Mesendoderm (in vitro differentiated cells): ENCODE measurements at regions not wholly inside any gene's neighbourhood (a gene's known extent, or its start where the extent isn't known, plus 50 kb on each side); places are given as distances from the start of the nearest gene placed in this dataset.

Experiments
- DNase-seq: peaks from one replicate; pipeline ENCODE4 v3.0.0; 2013
- H2AK5ac ChIP-seq: 2 replicates; pipeline ENCODE4 v1.6.1; 2013; ENCODE audit warnings: low read length, inconsistent platforms
- H2BK120ac ChIP-seq: 2 replicates; pipeline ENCODE4 v1.6.1; 2013; ENCODE audit warnings: low read depth, mild to moderate bottlenecking, low read length, moderate library complexity, mixed read lengths
- H2BK15ac ChIP-seq: replicated peaks from 2 replicates; pipeline ENCODE4 v1.6.1; 2013; ENCODE audit warnings: low read depth, mild to moderate bottlenecking, moderate library complexity
- H2BK5ac ChIP-seq: 2 replicates; pipeline ENCODE4 v1.6.1; 2013; ENCODE audit warnings: low read length, inconsistent platforms
- H3K18ac ChIP-seq: 2 replicates; pipeline ENCODE4 v1.6.1; 2013; ENCODE audit warnings: mild to moderate bottlenecking, low read length, mixed read lengths
- H3K23ac ChIP-seq: one replicate; pipeline ENCODE4 v1.6.1; 2013; ENCODE audit warnings: low read length
- H3K27ac ChIP-seq: 2 replicates; pipeline ENCODE4 v1.5.1; 2013; ENCODE audit warnings: low read depth, mild to moderate bottlenecking, inconsistent platforms, low read length, moderate library complexity
- H3K27me3 ChIP-seq: 2 replicates; pipeline ENCODE4 v1.6.1; 2013; ENCODE audit warnings: low read length, control low read depth, mild to moderate bottlenecking, inconsistent platforms; ENCODE audit not compliant: insufficient read depth, poor library complexity
- H3K36me3 ChIP-seq: 2 replicates; pipeline ENCODE4 v1.6.1; 2013; ENCODE audit warnings: low read length, inconsistent platforms; ENCODE audit not compliant: control insufficient read depth, insufficient read depth
- H3K4ac ChIP-seq: one replicate; pipeline ENCODE4 v1.6.1; 2013; ENCODE audit warnings: low read depth, mild to moderate bottlenecking, low read length, moderate library complexity
- H3K4me1 ChIP-seq: 2 replicates; pipeline ENCODE4 v1.6.1; 2013; ENCODE audit warnings: low read depth, low read length, inconsistent platforms; ENCODE audit not compliant: control insufficient read depth
- H3K4me2 ChIP-seq: 2 replicates; pipeline ENCODE4 v1.6.1; 2013; ENCODE audit warnings: low read length
- H3K4me3 ChIP-seq: 2 replicates; pipeline ENCODE4 v1.5.1; 2013; ENCODE audit warnings: mild to moderate bottlenecking, low read length
- H3K56ac ChIP-seq: one replicate; pipeline ENCODE4 v1.6.1; 2013; ENCODE audit warnings: low read length
- H3K79me1 ChIP-seq: 2 replicates; pipeline ENCODE4 v1.6.1; 2013; ENCODE audit warnings: low read length, inconsistent platforms
- H3K79me2 ChIP-seq: 2 replicates; pipeline ENCODE4 v1.6.1; 2013; ENCODE audit warnings: mild to moderate bottlenecking, low read length; ENCODE audit not compliant: control insufficient read depth, insufficient read depth
- H3K9ac ChIP-seq: 2 replicates; pipeline ENCODE4 v1.6.1; 2013; ENCODE audit warnings: low read length, inconsistent platforms
- H4K5ac ChIP-seq: one replicate; pipeline ENCODE4 v1.6.1; 2013; ENCODE audit warnings: low read length
- H4K8ac ChIP-seq: one replicate; pipeline ENCODE4 v1.6.1; 2013; ENCODE audit warnings: low read depth, mild to moderate bottlenecking, control low read depth, low read length, moderate library complexity
- WGBS: extraction: QIAGEN DNeasy Blood & Tissue Kit; methylation state at CpG from one replicate; pipeline ENCODE4 v1.1.7; 2013; ENCODE audit warnings: low lambda C conversion rate, missing lambda C conversion rate; ENCODE audit not compliant: insufficient coverage; ENCODE audit errors: extremely low coverage; 5-methylcytosine and 5-hydroxymethylcytosine counted together

DNA sequence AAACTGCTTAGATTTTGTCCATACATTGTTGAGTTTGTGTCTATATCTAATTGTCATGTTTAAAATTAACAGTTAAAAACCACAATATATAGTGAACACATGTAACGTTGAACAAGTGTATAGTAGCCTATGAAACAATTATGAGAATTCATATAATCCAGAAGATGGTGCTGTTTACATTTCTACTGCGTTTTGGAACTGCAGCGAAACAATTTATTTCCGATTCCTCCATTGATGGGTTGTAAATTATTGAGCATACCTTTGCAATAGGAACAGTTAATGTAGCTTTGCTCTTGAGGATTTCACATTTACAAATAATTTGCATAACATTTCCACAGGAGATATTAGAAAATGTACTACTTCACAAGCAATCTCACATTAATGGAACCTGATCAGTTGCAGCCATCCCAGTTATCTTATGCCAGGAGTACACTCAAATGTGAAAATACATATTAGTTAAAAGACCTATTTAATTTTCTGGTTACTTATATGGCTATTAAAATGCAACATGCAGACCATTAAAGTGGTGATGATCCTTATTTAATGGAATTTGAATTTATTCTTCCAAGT is 411.8 kb downstream of the CDH10 start:
- no peak overlapping the region for H3K4me2 ChIP-seq
- no peak overlapping the region for H2BK15ac ChIP-seq
- no peaks in the 10 kb centered on the region for H3K27me3 ChIP-seq
- H2BK5ac ChIP-seq: no peak overlapping the region
- H4K8ac ChIP-seq: no peak overlapping the region
- H3K4me3 ChIP-seq: no peak overlapping the region
- no peak overlapping the region for H4K5ac ChIP-seq
- no peaks in the 10 kb centered on the region for H3K79me2 ChIP-seq
- no peak overlapping the region for H3K27ac ChIP-seq
- no peak overlapping the region for H3K23ac ChIP-seq
- H3K4ac ChIP-seq: no peak overlapping the region
- DNase-seq: no peak
- no peaks in the 10 kb centered on the region for H3K36me3 ChIP-seq
- no peak overlapping the region for H3K18ac ChIP-seq
- H3K79me1 ChIP-seq: no peaks in the 10 kb centered on the region
- no peak overlapping the region for H2BK120ac ChIP-seq
- H3K56ac ChIP-seq: no peak overlapping the region
- H3K4me1 ChIP-seq: no peaks in the 10 kb centered on the region
- WGBS: no CpG with 5 or more reads among the region's 4 CpGs
- no peak overlapping the region for H3K9ac ChIP-seq
- H2AK5ac ChIP-seq: no peak overlapping the region

GRCh38 chr5:24235946-24236345 is 408.8 kb downstream of the CDH10 start:
- Histone ChIP-seq H3K23ac (no peak overlapping the region), H3K79me1 (no peaks in the 10 kb centered on the region), H3K79me2 (no peaks in the 10 kb centered on the region), H3K18ac (no peak overlapping the region), H3K4ac (no peak overlapping the region), H3K4me3 (no peak overlapping the region), H3K27ac (no peak overlapping the region), H2BK15ac (no peak overlapping the region), H2BK5ac (no peak overlapping the region), H3K56ac (no peak overlapping the region), H4K5ac (no peak overlapping the region), H3K36me3 (no peaks in the 10 kb centered on the region), H4K8ac (no peak overlapping the region), H3K27me3 (no peaks in the 10 kb centered on the region), H3K9ac (no peak overlapping the region), H3K4me2 (no peak overlapping the region), H2BK120ac (no peak overlapping the region), H3K4me1 (no peaks in the 10 kb centered on the region), H2AK5ac (no peak overlapping the region)
- DNase-seq: no peak
- no CpG with 5 or more reads among the region's 2 CpGs for WGBS

GRCh38 chr5:24245821-24246220 is 399.0 kb downstream of the CDH10 start:
- H2BK5ac ChIP-seq: no peak overlapping the region
- H3K27ac ChIP-seq: no peak overlapping the region
- H3K4ac ChIP-seq: no peak overlapping the region
- H4K8ac ChIP-seq: no peak overlapping the region
- WGBS: no CpG with 5 or more reads among the region's 1 CpG
- H3K18ac ChIP-seq: no peak overlapping the region
- no peak overlapping the region for H3K4me2 ChIP-seq
- no peaks in the 10 kb centered on the region for H3K4me1 ChIP-seq
- no peaks in the 10 kb centered on the region for H3K27me3 ChIP-seq
- H3K56ac ChIP-seq: no peak overlapping the region
- H3K9ac ChIP-seq: no peak overlapping the region
- H4K5ac ChIP-seq: no peak overlapping the region
- no peak overlapping the region for H2BK120ac ChIP-seq
- no peaks in the 10 kb centered on the region for H3K79me1 ChIP-seq
- DNase-seq: no peak
- H3K4me3 ChIP-seq: no peak overlapping the region
- H2AK5ac ChIP-seq: no peak overlapping the region
- no peaks in the 10 kb centered on the region for H3K36me3 ChIP-seq
- no peak overlapping the region for H3K23ac ChIP-seq
- no peaks in the 10 kb centered on the region for H3K79me2 ChIP-seq
- no peak overlapping the region for H2BK15ac ChIP-seq

GRCh38 chr5:24264547-24264946 is 380.2 kb downstream of the CDH10 start:
- Histone ChIP-seq H3K4me2 (no peak overlapping the region), H3K36me3 (no peaks in the 10 kb centered on the region)
- no CpG with 5 or more reads among the region's 5 CpGs for WGBS

GRCh38 chr5:24265306-24265705 is 379.5 kb downstream of the CDH10 start:
- H2BK120ac ChIP-seq: no peak overlapping the region
- no peak overlapping the region for H2BK5ac ChIP-seq
- H4K8ac ChIP-seq: no peak overlapping the region
- H3K56ac ChIP-seq: no peak overlapping the region
- no peaks in the 10 kb centered on the region for H3K4me1 ChIP-seq
- H3K27me3 ChIP-seq: no peaks in the 10 kb centered on the region
- H3K4me3 ChIP-seq: no peak overlapping the region
- no CpG with 5 or more reads among the region's 4 CpGs for WGBS
- H2AK5ac ChIP-seq: no peak overlapping the region
- no peaks in the 10 kb centered on the region for H3K36me3 ChIP-seq
- H3K9ac ChIP-seq: no peak overlapping the region
- no peak overlapping the region for H3K4ac ChIP-seq
- H3K79me1 ChIP-seq: no peaks in the 10 kb centered on the region
- DNase-seq: no peak
- no peak overlapping the region for H3K23ac ChIP-seq
- no peak overlapping the region for H4K5ac ChIP-seq
- no peak overlapping the region for H3K4me2 ChIP-seq
- H3K27ac ChIP-seq: no peak overlapping the region
- H3K79me2 ChIP-seq: no peaks in the 10 kb centered on the region
- no peak overlapping the region for H2BK15ac ChIP-seq
- H3K18ac ChIP-seq: no peak overlapping the region

More at GRCh38 chr5:24264547-24264946, 380.2 kb downstream of the CDH10 start:
- Histone ChIP-seq H3K27ac (no peak overlapping the region), H4K8ac (no peak overlapping the region), H3K23ac (no peak overlapping the region), H3K56ac (no peak overlapping the region), H3K27me3 (no peaks in the 10 kb centered on the region), H3K4ac (no peak overlapping the region), H2BK15ac (no peak overlapping the region), H2BK5ac (no peak overlapping the region), H2BK120ac (no peak overlapping the region), H3K79me2 (no peaks in the 10 kb centered on the region), H3K4me1 (no peaks in the 10 kb centered on the region), H3K9ac (no peak overlapping the region), H3K4me3 (no peak overlapping the region), H2AK5ac (no peak overlapping the region), H4K5ac (no peak overlapping the region), H3K79me1 (no peaks in the 10 kb centered on the region), H3K18ac (no peak overlapping the region)
- no peak for DNase-seq

DNA sequence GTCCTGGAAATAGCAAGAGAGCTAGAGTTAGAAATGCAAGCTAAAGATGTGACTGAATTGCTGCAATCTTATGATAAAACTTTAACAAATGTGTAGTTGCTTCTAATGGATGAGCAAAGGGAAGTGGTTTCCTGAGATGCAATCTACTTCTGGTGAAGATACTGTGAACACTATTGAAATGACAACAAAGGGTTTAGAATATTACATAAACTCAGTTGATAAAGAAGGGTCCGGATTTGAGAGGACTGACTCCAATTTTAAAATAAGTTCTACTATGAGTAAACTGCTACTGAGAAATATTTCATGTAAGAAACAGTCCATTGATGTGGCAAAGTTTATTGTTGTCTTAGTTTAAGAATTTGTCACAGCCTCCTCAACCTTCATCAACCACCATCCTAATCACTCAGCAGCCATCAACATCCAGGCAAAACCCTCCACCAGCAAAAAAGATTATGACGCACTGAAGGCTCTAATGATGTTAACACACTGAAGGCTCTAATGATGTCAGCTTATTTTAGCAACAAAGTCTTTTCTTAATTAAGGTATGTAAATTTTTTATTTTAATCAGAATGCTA is 376.2 kb downstream of the CDH10 start:
- Histone ChIP-seq H3K18ac (no peak overlapping the region), H3K4me3 (no peak overlapping the region), H4K5ac (no peak overlapping the region), H3K4me1 (no peaks in the 10 kb centered on the region), H3K9ac (no peak overlapping the region), H3K36me3 (no peaks in the 10 kb centered on the region), H3K4ac (no peak overlapping the region), H2BK5ac (no peak overlapping the region), H3K27me3 (no peaks in the 10 kb centered on the region), H3K4me2 (no peak overlapping the region), H3K27ac (no peak overlapping the region), H3K79me1 (no peaks in the 10 kb centered on the region), H2AK5ac (no peak overlapping the region), H3K23ac (no peak overlapping the region), H3K56ac (no peak overlapping the region), H4K8ac (no peak overlapping the region), H3K79me2 (no peaks in the 10 kb centered on the region), H2BK120ac (no peak overlapping the region), H2BK15ac (no peak overlapping the region)
- no peak for DNase-seq
- no CpG with 5 or more reads among the region's 2 CpGs for WGBS
